HepG2 (cell line): ENCODE measurements at regions not wholly inside any gene's neighbourhood (a gene's known extent, or its start where the extent isn't known, plus 50 kb on each side); places are given as distances from the start of the nearest gene placed in this dataset.

Experiments
- ATAC-seq: fragments of 200-7000 bp; cut with Tn5 transposase; 3 replicates; pipeline ENCODE4 v1.9.1; 2020; ENCODE audit warnings: mild to moderate bottlenecking, moderate library complexity
- BruUV-seq: library from RNA; stranded (reverse); fragments of 400-500 nt; replicated peaks from 2 replicates; lab custom pipeline; 2021; lab: Mats Ljungman, UMichigan
- CTCF ChIA-PET: fragments of 300-600 bp; formaldehyde crosslinking; extraction: SDS; loops from one replicate; lab custom pipeline; 2021; ENCODE audit warnings: low total read pairs, inconsistent platforms, low intra/inter-chr PET ratio; lab: Yijun Ruan, JAX
- POLR2A ChIA-PET: fragments of 350-600 bp; sonication (Branson Sonifier 250); formaldehyde crosslinking; loops from one replicate; lab custom pipeline; 2020; ENCODE audit warnings: antibody characterized with exemption, inconsistent platforms; lab: Yijun Ruan, JAX
- DNase-seq: peaks from one replicate; pipeline ENCODE4 v3.0.0-alpha.2; 2015; ENCODE audit warnings: low spot score
- FAIRE-seq: peaks from 3 replicates; lab custom pipeline; 2011; peaks lifted over from hg19 to GRCh38; lab: Jason Lieb, UNC
- H2AFZ ChIP-seq: one replicate; pipeline ENCODE4 v1.6.1; 2011; ENCODE audit warnings: low read length, inconsistent platforms
- H3K27ac ChIP-seq: fragments of 300-600 bp; 3 replicates; pipeline ENCODE4 v1.8.0; 2011; ENCODE audit warnings: mixed run types, mild to moderate bottlenecking, mixed read lengths, low read length, inconsistent platforms; ENCODE audit not compliant: insufficient read depth; ENCODE audit errors: extremely low read length
- H3K27me3 ChIP-seq, 2 experiments: fragments of 200-600 bp in 1 of 2; 2 replicates in 1 of 2; 3 replicates in 1 of 2; pipeline versions ENCODE4 v1.6.0 to v1.8.0; 2011; ENCODE audit warnings: low read length in 2 of 2, mild to moderate bottlenecking in 2 of 2, moderate library complexity in 2 of 2, inconsistent platforms in 1 of 2; ENCODE audit not compliant: insufficient read depth in 2 of 2, control insufficient read depth in 1 of 2
- H3K36me3 ChIP-seq, 2 experiments: fragments of 200-600 bp in 1 of 2; replicated peaks in 1 of 2; 2 replicates in 1 of 2; 3 replicates in 1 of 2; pipeline versions ENCODE4 v1.5.1 to v1.8.0; 2011; ENCODE audit warnings: low read length in 2 of 2, inconsistent platforms in 1 of 2; ENCODE audit not compliant: insufficient read depth in 2 of 2, control insufficient read depth in 1 of 2
- H3K4me1 ChIP-seq: 2 replicates; pipeline ENCODE4 v1.5.1; 2012; ENCODE audit warnings: low read length, inconsistent platforms; ENCODE audit not compliant: insufficient read depth
- H3K4me2 ChIP-seq: 2 replicates; pipeline ENCODE4 v1.6.0; 2011; ENCODE audit warnings: low read depth, low read length, inconsistent platforms
- H3K4me3 ChIP-seq, 3 experiments: fragments of 200-600 bp in 1 of 3; sonication (generic), shearing (Covaris generic) in 1 of 3; replicated peaks in 1 of 3; 2 replicates each; pipeline ENCODE4 v1.5.1; 2011 to 2016; ENCODE audit warnings: low read length in 3 of 3, inconsistent platforms in 2 of 3, low read depth in 2 of 3, mild to moderate bottlenecking in 2 of 3, control low read depth in 1 of 3, mixed read lengths in 1 of 3; ENCODE audit not compliant: insufficient read depth in 1 of 3
- H3K79me2 ChIP-seq: one replicate; pipeline ENCODE4 v1.6.1; 2011; ENCODE audit warnings: low read length, inconsistent platforms; ENCODE audit not compliant: insufficient read depth
- H3K9ac ChIP-seq: 2 replicates; pipeline ENCODE4 v1.6.0; 2011; ENCODE audit warnings: mild to moderate bottlenecking, low read depth, low read length, inconsistent platforms; ENCODE audit not compliant: insufficient read depth
- H3K9me3 ChIP-seq: 2 replicates; pipeline ENCODE4 v1.5.1; 2012; ENCODE audit warnings: mild to moderate bottlenecking, low read length
- H4K20me1 ChIP-seq: 2 replicates; pipeline ENCODE4 v1.6.0; 2011; ENCODE audit warnings: inconsistent platforms, mild to moderate bottlenecking, low read length, moderate library complexity; ENCODE audit not compliant: insufficient read depth
- BRCA1 ChIP-seq: sonication (generic); formaldehyde crosslinking; IDR thresholded peaks from 2 replicates; pipeline ENCODE4 v1.4.0; 2020; ENCODE audit warnings: missing genetic modification reagents
- DZIP1 ChIP-seq: sonication (generic); formaldehyde crosslinking; IDR thresholded peaks from 2 replicates; pipeline ENCODE4 v1.5.0; 2020; ENCODE audit warnings: mild to moderate bottlenecking, missing genetic modification reagents
- GATAD1 ChIP-seq: IDR thresholded peaks from 2 replicates; pipeline ENCODE4 v1.6.1; 2016; ENCODE audit warnings: missing genetic modification reagents, missing compliant biosample characterization
- HDAC6 ChIP-seq: fragments of 200-600 bp; sonication (generic); IDR thresholded peaks from 2 replicates; pipeline ENCODE4 v1.7.0; 2017; ENCODE audit warnings: mild to moderate bottlenecking, antibody characterized with exemption, low read length, low read depth
- MTA1 ChIP-seq: sonication (generic); formaldehyde crosslinking; IDR thresholded peaks from 2 replicates; pipeline ENCODE4 v1.4.0; 2020; ENCODE audit warnings: missing genetic modification reagents, mild to moderate bottlenecking, borderline replicate concordance
- MTERF4 ChIP-seq: sonication (generic); formaldehyde crosslinking; IDR thresholded peaks from 2 replicates; pipeline ENCODE4 v1.8.0; 2023; ENCODE audit warnings: mild to moderate bottlenecking, missing genetic modification reagents
- NCOA1 ChIP-seq: sonication (generic); formaldehyde crosslinking; IDR thresholded peaks from 2 replicates; pipeline ENCODE4 v1.9.0; 2021; ENCODE audit warnings: missing genetic modification reagents
- ONECUT2 ChIP-seq: sonication (generic); formaldehyde crosslinking; IDR thresholded peaks from 2 replicates; pipeline ENCODE4 v1.4.0; 2020; ENCODE audit warnings: missing genetic modification reagents
- PBX3 ChIP-seq: sonication (generic); formaldehyde crosslinking; IDR thresholded peaks from 2 replicates; pipeline ENCODE4 v1.8.1; 2023; ENCODE audit warnings: missing genetic modification reagents, inconsistent platforms, borderline replicate concordance
- PRPF4 ChIP-seq: fragments of 200-400 bp; formaldehyde crosslinking; IDR thresholded peaks from 2 replicates; pipeline ENCODE4 v1.6.1; 2016; ENCODE audit warnings: low read length, low read depth; ENCODE audit not compliant: poor library complexity, severe bottlenecking
- ZBTB10 ChIP-seq: sonication (generic); formaldehyde crosslinking; IDR thresholded peaks from 2 replicates; pipeline ENCODE4 v1.4.0; 2020; ENCODE audit warnings: missing genetic modification reagents, borderline replicate concordance
- ZBTB8A ChIP-seq: sonication (generic); formaldehyde crosslinking; IDR thresholded peaks from 2 replicates; pipeline ENCODE4 v1.4.0; 2020; ENCODE audit warnings: mild to moderate bottlenecking, low read depth, missing genetic modification reagents, borderline replicate concordance
- ZNF253 ChIP-seq: sonication (generic); formaldehyde crosslinking; IDR thresholded peaks from 2 replicates; pipeline ENCODE4 v1.8.0; 2022; ENCODE audit warnings: mild to moderate bottlenecking, missing genetic modification reagents, borderline replicate concordance
- ZNF567 ChIP-seq: sonication (generic); formaldehyde crosslinking; IDR thresholded peaks from 2 replicates; pipeline ENCODE4 v1.8.1; 2023; ENCODE audit warnings: mild to moderate bottlenecking, missing genetic modification reagents, borderline replicate concordance
- WGBS: methylation state at CpG from one replicate; pipeline ENCODE4 v1.1.6; 2017; ENCODE audit warnings: low lambda C conversion rate; 5-methylcytosine and 5-hydroxymethylcytosine counted together
- in situ Hi-C: cut with HindIII; loops from 2 replicates; pipeline ENCODE4 v1.10.0; 2017; ENCODE audit warnings: low pct_unique_long_range_greater_than_20kb; ENCODE audit not compliant: extremely low pct_ligation_motif_present
- intact Hi-C: fragments of 100-400 bp; cut with micrococcal nuclease; formaldehyde crosslinking; loops from one replicate; pipeline ENCODE4 v1.10.0; 2022; ENCODE audit not compliant: unreplicated experiment
- TF ChIP-seq, protein P1 (sequence below): sonication (generic); formaldehyde crosslinking; IDR thresholded peaks from 2 replicates; pipeline ENCODE4 v1.8.0; 2022; ENCODE audit warnings: missing genetic modification reagents, mild to moderate bottlenecking, borderline replicate concordance

- TF ChIP-seq PBX3, result no peak
Measured at GRCh38 chr14:46147024-46147423, 504.6 kb downstream of the RPL10L start (continued).

DNA sequence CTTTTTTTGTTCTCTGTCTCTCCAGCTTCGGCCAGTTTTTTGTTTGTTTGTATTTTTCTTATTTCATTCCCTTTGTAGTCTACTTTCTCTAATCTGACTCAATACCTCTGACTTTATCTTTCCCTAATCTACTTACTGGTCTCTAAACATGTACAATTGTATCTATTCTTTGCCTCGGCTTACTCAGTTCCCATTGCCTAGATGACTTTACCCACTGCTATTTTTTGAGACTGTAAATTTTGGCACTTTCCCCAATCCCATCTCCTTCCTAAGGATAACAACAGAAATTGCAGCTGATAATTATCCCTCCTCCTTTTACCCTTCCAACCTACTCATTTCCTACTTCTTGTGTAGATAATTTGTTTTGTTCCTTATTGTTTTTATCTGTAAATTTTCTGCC, 511.1 kb downstream of the RPL10L start:
- no peak overlapping the region for H3K4me2 ChIP-seq
- no peak overlapping the region for H3K9ac ChIP-seq
- no peaks in the 10 kb centered on the region for H3K27me3 ChIP-seq
- no peaks in the 10 kb centered on the region for H4K20me1 ChIP-seq
- no peak overlapping the region for H3K4me3 ChIP-seq
- intact Hi-C loops, result no loop called here
- ATAC-seq (no peak), DNase-seq (no peak), FAIRE-seq (no peak)
- WGBS, result 1% methylated on average over 2 of the region's 2 CpGs
- H2AFZ ChIP-seq, result no peak overlapping the region
- in situ Hi-C loops, result no loop called here
- peaks cover 18% of the 10 kb centered on the region for H3K9me3 ChIP-seq
- H3K4me1 ChIP-seq, result no peaks in the 10 kb centered on the region
- ChIA-PET CTCF (no interaction called here), POLR2A (no interaction called here)
- H3K36me3 ChIP-seq, result no peaks in the 10 kb centered on the region
- H3K79me2 ChIP-seq, result no peaks in the 10 kb centered on the region
- BruUV-seq, result no TSS peak
- no peak overlapping the region for H3K27ac ChIP-seq
- TF ChIP-seq MTERF4 (CRISPR knock-in tag) (no peak), HDAC6 (no peak), PRPF4 (no peak), GATAD1 (CRISPR knock-in tag) (no peak), ZBTB10 (CRISPR knock-in tag) (no peak), ONECUT2 (CRISPR knock-in tag) (no peak), ZNF253 (no peak), BRCA1 (CRISPR knock-in tag) (no peak), ZBTB8A (CRISPR knock-in tag) (no peak), NCOA1 (CRISPR knock-in tag) (no peak), ZNF567 (no peak), DZIP1 (CRISPR knock-in tag) (no peak), MTA1 (CRISPR knock-in tag) (no peak)
- TF ChIP-seq, protein P1, sequence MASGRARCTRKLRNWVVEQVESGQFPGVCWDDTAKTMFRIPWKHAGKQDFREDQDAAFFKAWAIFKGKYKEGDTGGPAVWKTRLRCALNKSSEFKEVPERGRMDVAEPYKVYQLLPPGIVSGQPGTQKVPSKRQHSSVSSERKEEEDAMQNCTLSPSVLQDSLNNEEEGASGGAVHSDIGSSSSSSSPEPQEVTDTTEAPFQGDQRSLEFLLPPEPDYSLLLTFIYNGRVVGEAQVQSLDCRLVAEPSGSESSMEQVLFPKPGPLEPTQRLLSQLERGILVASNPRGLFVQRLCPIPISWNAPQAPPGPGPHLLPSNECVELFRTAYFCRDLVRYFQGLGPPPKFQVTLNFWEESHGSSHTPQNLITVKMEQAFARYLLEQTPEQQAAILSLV (CRISPR knock-in tag), result no peak
